AG08395 (cell line): ENCODE measurements at regions not wholly inside any gene's neighbourhood (a gene's known extent, or its start where the extent isn't known, plus 50 kb on each side); places are given as distances from the start of the nearest gene placed in this dataset.
A peak's percentile ranks its signal among the peaks of the same experiment; 100 is the strongest.
"Not testable (repeated sequence)": the region's sequence is repeated elsewhere in the genome, so short reads cannot be mapped to it uniquely, and the experiment has no call there.

Experiments used
- DNase-seq: peaks from one replicate; pipeline ENCODE4 v3.0.0; 2012; ENCODE audit warnings: mixed read lengths, low spot score

GRCh38 chr12:74685385-74685784, 147.8 kb downstream of the ATXN7L3B start:
- DNase-seq: no peak

GRCh38 chr12:74689071-74689655, 151.5 kb downstream of the ATXN7L3B start:
- peak; percentile 19 for DNase-seq

GRCh38 chr12:74689929-74690328, 152.3 kb downstream of the ATXN7L3B start:
- DNase-seq: no peak

- DNase-seq: no peak
Measured at GRCh38 chr12:74719447-74719846, 181.8 kb downstream of the ATXN7L3B start.

GRCh38 chr12:74722709-74723108, 185.1 kb downstream of the ATXN7L3B start:
- no peak for DNase-seq

- no peak for DNase-seq
Measured at GRCh38 chr12:74725154-74725553, 187.5 kb downstream of the ATXN7L3B start.

GRCh38 chr12:74728006-74728405, 190.4 kb downstream of the ATXN7L3B start:
- no peak for DNase-seq

GRCh38 chr12:74732164-74732784, 194.6 kb downstream of the ATXN7L3B start:
- no peak for DNase-seq

GRCh38 chr12:74732826-74733225, 195.2 kb downstream of the ATXN7L3B start:
- DNase-seq: no peak

GRCh38 chr12:74741112-74741511, 203.5 kb downstream of the ATXN7L3B start:
- no peak for DNase-seq

- no peak for DNase-seq
Measured at GRCh38 chr12:74747305-74747704, 209.7 kb downstream of the ATXN7L3B start.

GRCh38 chr12:74751441-74751840, 213.8 kb downstream of the ATXN7L3B start:
- no peak for DNase-seq

GRCh38 chr12:74752215-74752614, 214.6 kb downstream of the ATXN7L3B start:
- no peak for DNase-seq

- DNase-seq: no peak
Measured at GRCh38 chr12:74770552-74770951, 232.9 kb downstream of the ATXN7L3B start.

- DNase-seq: no peak
Measured at GRCh38 chr12:74775276-74775675, 237.6 kb downstream of the ATXN7L3B start.

GRCh38 chr12:74776378-74776777, 238.7 kb downstream of the ATXN7L3B start:
- no peak for DNase-seq

- no peak for DNase-seq
Measured at GRCh38 chr12:74780182-74780849, 242.7 kb downstream of the ATXN7L3B start.

- DNase-seq: not testable (repeated sequence)
Measured at GRCh38 chr12:74780850-74781241, 243.2 kb downstream of the ATXN7L3B start.

- no peak for DNase-seq
Measured at GRCh38 chr12:74781991-74782485, 244.4 kb downstream of the ATXN7L3B start.

- DNase-seq: no peak
Measured at GRCh38 chr12:74790931-74791330, 253.3 kb downstream of the ATXN7L3B start.

GRCh38 chr12:74791365-74791764, 253.7 kb downstream of the ATXN7L3B start:
- DNase-seq: no peak

- no peak for DNase-seq
Measured at GRCh38 chr12:74794522-74794921, 256.9 kb downstream of the ATXN7L3B start.

GRCh38 chr12:74801625-74802024, 264.0 kb downstream of the ATXN7L3B start:
- no peak for DNase-seq
